ENCODE measurements at regions not wholly inside any gene's neighbourhood (a gene's known extent, or its start where the extent isn't known, plus 50 kb on each side); places are given as distances from the start of the nearest gene placed in this dataset.

DNA sequence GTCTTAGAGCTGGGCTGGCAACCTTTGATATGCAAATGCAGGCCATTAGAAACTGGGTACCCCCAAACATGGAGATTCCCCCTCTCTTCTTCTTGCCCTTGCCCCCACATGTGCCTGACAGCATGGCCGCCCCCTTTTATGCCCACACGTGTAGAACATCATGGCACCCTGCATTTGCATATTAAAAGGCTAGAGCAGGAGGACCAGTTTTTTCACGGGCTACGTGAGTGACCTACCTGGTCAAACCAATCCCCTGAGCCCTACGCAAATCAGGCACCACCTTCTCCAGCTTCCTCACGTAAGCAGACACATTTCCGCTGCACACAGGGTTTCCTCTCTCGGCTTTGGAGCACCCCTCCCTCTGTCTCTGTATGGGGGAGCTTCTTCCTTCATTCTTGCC lies 110.9 kb upstream of the COPS8 start:
- no peak overlapping the region for H4K5ac ChIP-seq (ENCODE audit: insufficient read length, low read depth, low read length)
- no peak for DNase-seq (ENCODE audit: low read depth in 1 of 2, low spot score in 2 of 2)
- ChIA-PET POLR2A (ENCODE audit: partially characterized antibody) (no interaction called here), CTCF (ENCODE audit: partially characterized antibody) (interaction anchor here (1.2 kb wide), 1 partner anchor 18 kb away, joined by 3 read pairs; no protein-coding TSS in a partner anchor)
- H3K23me2 ChIP-seq (ENCODE audit: low read depth, low read length) = no peaks in the 10 kb centered on the region
- H3K4me2 ChIP-seq (ENCODE audit: insufficient read depth in 1 of 2, low read depth in 2 of 2, low read length in 2 of 2) = no peak overlapping the region
- H2AFZ ChIP-seq (ENCODE audit: low read length) = no peak overlapping the region
- H3K56ac ChIP-seq (replicated peaks; ENCODE audit: insufficient read length, low read depth, low read length) = no peak overlapping the region
- no peak overlapping the region for H2AK5ac ChIP-seq (ENCODE audit: low read depth, low read length)
- no peak overlapping the region for H2BK20ac ChIP-seq (ENCODE audit: low read length)
- no peak overlapping the region for H2BK15ac ChIP-seq (ENCODE audit: low read length)
- no peaks in the 10 kb centered on the region for H3K9me3 ChIP-seq (ENCODE audit: insufficient read depth in 2 of 2, low read depth in 1 of 2, low read length in 1 of 2)
- no peak for FAIRE-seq
- no peak overlapping the region for H3K14ac ChIP-seq (ENCODE audit: insufficient read length)
- H3K4me3 ChIP-seq (ENCODE audit: extremely low read depth in 1 of 4, insufficient read depth in 2 of 4, low read depth in 3 of 4, low read length in 4 of 4) = no peak overlapping the region
- H3K27ac ChIP-seq (ENCODE audit: low read depth, low read length) = no peak overlapping the region
- H3K23ac ChIP-seq (ENCODE audit: insufficient read length) = no peak overlapping the region
- H4K20me1 ChIP-seq (replicated peaks in 1 of 2; ENCODE audit: control insufficient read depth in 1 of 2, insufficient read depth in 2 of 2, low read length in 2 of 2) = no peaks in the 10 kb centered on the region
- H3K27me3 ChIP-seq (replicated peaks in 1 of 4; ENCODE audit: control insufficient read depth in 3 of 4, extremely low read depth in 1 of 4, insufficient read depth in 3 of 4, low read length in 3 of 4) = no peaks in the 10 kb centered on the region
- TF ChIP-seq RFX5 (IDR thresholded peaks at IDR 0.05; ENCODE audit: borderline replicate concordance, low read depth, low read length) = no peak
- TF ChIP-seq GTF2F1 (IDR thresholded peaks at IDR 0.05; ENCODE audit: borderline replicate concordance, low read depth, low read length) = no peak
- TF ChIP-seq CHD2 (IDR thresholded peaks at IDR 0.05; ENCODE audit: low read length) = no peak
- H3K36me3 ChIP-seq (ENCODE audit: control insufficient read depth in 2 of 4, insufficient read depth in 4 of 4, low read length in 3 of 4) = no peaks in the 10 kb centered on the region
- H2BK120ac ChIP-seq (replicated peaks; ENCODE audit: low read depth, low read length) = no peak overlapping the region
- H3K18ac ChIP-seq (ENCODE audit: extremely low read depth, low read length) = no peak overlapping the region
- H3K4me1 ChIP-seq (replicated peaks in 1 of 4; ENCODE audit: control insufficient read depth in 3 of 4, insufficient read depth in 4 of 4, low read length in 3 of 4) = peaks cover 0 to 17% (median 3%) of the 10 kb centered on the region in 4 experiments; a peak in 3 of 7 replicates
- H2BK5ac ChIP-seq (ENCODE audit: low read depth, low read length) = no peak overlapping the region
- 71% methylated on average over 8 of the region's 8 CpGs; no CpG with 5 or more reads in 1 of the 2 experiments for WGBS, 2 experiments (ENCODE audit: extremely low coverage in 1 of 2, insufficient coverage in 1 of 2, insufficient read length in 1 of 2, insufficient replicate concordance in 2 of 2, low coverage in 1 of 2, low lambda C conversion rate in 2 of 2, missing lambda C conversion rate in 1 of 2)
- no peaks in the 10 kb centered on the region for H3K79me1 ChIP-seq (ENCODE audit: low read depth, low read length)
- H3K9ac ChIP-seq (replicated peaks in 1 of 4; ENCODE audit: extremely low read depth in 1 of 4, low read depth in 3 of 4, low read length in 3 of 4) = no peak overlapping the region
- H3K79me2 ChIP-seq (ENCODE audit: control insufficient read depth in 1 of 2, insufficient read depth in 2 of 2, low read length in 2 of 2) = no peaks in the 10 kb centered on the region
- H2BK12ac ChIP-seq (ENCODE audit: low read depth, low read length) = no peak overlapping the region
- H4K91ac ChIP-seq (replicated peaks; ENCODE audit: insufficient read length, low read length) = no peak overlapping the region
- no peak overlapping the region for H4K8ac ChIP-seq (ENCODE audit: extremely low read depth, insufficient read depth, low read length)
- no peak overlapping the region for H3K4ac ChIP-seq (replicated peaks; ENCODE audit: insufficient read length, low read depth, low read length)

Data from H1 (cell line).